NK-92 treated with Interleukin-12 subunit alpha and Interleukin-12 subunit beta, amount 100 ng/mL, for 24 hours (cell line): ENCODE measurements at regions not wholly inside any gene's neighbourhood (a gene's known extent, or its start where the extent isn't known, plus 50 kb on each side); places are given as distances from the start of the nearest gene placed in this dataset.

ENCODE experiments used
- DNase-seq: peaks from one replicate; lab custom pipeline; 2025; lab: John Stamatoyannopoulos, UW

DNA sequence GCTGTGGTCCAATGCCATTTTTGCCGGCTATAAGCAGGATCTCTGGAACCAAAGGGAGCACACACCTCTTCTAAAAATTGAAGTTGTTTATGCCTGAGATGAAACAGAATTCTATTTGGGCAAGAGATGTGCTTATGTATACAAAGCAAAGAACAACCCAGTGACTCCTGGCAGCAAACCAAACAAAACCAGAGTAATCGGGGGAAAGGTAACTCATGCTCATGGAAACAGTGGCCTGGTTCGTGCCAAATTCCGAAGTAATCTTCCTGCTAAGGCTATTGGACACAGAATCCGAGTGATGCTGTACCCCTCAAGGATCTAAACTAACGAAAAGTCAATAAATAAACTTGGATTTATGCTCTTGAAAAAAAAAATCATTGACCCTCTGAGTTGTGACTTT, 178.7 kb downstream of the CEMIP2 start:
- no peak for DNase-seq

DNA sequence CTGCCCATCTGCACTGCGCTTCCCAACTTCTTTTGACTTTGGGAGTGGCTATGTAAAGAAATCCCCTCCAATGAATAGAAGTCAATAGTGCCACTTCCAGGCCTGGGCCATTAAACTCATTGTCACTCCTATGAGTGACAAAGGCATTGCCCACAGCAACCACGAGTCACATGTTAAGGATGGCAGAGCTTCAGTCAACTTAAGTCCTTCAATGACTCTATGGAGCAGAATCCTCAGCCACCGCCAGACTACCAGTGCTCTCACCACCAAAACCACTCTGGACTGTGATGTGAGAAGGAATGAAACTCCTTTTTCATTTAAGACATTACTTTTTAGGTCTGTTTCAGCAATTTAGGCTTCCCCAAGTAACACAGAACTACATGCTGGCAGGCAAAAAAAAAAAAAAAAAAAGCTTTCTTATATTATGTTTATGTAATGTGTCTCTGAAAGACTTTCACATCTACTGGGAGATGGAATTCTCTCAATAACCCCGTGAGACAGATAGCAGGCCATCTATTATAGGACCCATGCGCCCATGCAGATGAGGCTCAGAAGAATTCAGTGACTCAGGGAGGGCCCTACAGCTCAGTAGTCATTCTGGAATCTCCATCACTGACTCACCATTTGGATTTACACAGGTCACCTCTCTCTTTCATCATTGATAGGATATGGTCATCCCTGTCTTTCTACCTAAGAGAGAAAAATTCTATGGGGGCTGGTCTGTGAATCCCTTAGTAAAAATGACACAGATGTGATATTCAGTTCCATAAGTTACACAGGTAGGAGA, 180.5 kb downstream of the CEMIP2 start:
- no peak for DNase-seq

DNA sequence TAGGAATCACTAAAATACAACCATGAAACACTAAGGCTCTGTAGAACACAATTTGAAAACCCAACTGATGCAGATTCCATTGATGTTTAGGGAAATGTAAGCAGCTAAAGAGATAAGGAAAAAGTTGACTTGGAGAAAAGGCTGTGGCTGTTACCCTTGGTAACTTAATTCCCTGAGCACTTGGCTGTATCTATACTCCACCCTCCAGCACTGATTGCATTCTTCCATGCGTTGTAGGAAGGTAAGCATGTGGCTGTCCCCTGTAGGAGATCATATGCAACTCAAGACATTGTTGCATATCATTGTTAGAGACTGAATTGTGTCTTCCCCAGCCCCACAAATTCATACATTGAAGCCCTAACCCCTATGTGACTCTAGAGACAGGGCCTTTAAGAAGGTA, 184.5 kb downstream of the CEMIP2 start:
- no peak for DNase-seq

DNA sequence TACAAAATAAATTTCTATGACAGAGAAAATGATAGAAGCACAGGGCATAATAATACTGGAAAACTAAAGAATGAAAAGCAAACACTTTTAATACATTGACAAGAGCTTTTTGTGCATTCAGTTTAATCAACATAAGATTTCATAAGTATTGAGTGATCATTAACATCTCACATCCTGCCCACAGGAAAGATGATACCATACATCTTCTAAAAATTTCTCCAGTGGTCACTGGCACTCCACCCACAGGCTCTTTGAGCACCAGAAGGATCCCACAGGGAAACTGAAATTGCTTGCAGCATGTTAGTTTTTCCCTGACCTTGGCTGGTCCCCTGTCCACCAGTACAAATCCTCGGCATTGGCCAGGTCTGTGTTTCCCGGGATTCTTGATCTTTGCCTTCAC, 186.0 kb downstream of the CEMIP2 start:
- no peak for DNase-seq

DNA sequence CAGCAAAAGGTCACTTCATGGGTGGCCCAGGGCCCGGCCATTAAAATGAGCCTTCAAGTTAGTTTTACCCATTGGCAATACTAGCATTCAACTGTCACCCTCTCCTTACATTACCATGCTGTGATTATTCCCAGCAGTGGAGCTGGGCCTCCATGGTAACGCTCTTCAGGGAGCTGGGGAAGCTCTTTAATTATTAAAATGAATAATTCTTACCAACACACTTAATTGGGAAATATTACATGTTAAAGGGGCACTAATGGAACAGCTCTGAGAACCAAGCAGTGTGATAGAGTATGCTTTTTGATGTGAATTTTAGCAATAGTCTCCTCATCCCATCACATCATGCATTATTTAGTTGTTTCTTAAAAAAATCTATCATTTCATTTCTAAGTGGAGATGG, 187.2 kb downstream of the CEMIP2 start:
- DNase-seq, result no peak

GRCh38 chr9:71571186-71571585, 197.1 kb downstream of the CEMIP2 start:
- no peak for DNase-seq

DNA sequence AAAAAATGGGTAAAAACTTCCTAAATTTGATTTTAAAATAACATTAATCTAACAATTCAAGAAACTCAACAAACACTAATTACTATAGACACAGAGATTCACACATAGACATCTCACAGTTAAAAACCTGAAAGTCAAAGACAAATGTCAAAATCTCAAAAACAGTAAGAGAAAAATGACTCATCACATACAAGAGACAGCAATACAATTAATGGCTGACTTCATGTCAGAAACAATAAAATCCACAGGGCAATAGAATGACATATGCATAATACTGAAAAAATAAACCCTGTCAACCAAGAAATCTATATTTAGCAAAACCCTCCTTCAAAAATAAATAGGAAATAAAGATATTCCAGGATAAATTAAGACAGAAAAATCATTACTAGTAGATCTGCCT, 200.4 kb downstream of the CEMIP2 start:
- DNase-seq, result no peak

- DNase-seq, result no peak
Measured at GRCh38 chr9:71562140-71562539, 206.2 kb downstream of the CEMIP2 start.

- no peak for DNase-seq
Measured at GRCh38 chr9:71557310-71557709, 211.0 kb downstream of the CEMIP2 start.

- no peak for DNase-seq
Measured at GRCh38 chr9:71552480-71552879, 215.8 kb downstream of the CEMIP2 start.

DNA sequence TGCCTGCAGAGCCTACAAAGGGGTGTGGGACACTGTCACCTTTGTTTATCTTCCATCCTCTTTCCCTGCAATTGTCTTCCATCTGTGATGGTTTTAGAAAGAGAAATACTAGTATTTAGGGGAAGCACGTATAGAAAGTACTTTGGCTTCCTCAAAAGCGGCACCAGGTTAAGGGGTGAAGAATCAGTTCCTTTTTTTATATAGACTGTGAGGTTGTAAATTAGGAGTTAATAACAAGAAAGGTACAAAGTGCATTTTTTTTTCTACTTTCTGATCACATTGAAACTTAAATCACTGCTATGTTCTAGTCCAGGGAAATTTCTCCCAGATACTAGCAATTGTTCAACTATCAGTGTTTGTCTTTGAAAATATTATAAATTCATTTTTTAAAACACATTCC, 219.3 kb downstream of the CEMIP2 start:
- DNase-seq, result no peak

GRCh38 chr9:71544464-71544863, 223.8 kb downstream of the CEMIP2 start:
- DNase-seq, result no peak

- DNase-seq, result no peak
Measured at GRCh38 chr9:71541436-71541835, 226.9 kb downstream of the CEMIP2 start.

DNA sequence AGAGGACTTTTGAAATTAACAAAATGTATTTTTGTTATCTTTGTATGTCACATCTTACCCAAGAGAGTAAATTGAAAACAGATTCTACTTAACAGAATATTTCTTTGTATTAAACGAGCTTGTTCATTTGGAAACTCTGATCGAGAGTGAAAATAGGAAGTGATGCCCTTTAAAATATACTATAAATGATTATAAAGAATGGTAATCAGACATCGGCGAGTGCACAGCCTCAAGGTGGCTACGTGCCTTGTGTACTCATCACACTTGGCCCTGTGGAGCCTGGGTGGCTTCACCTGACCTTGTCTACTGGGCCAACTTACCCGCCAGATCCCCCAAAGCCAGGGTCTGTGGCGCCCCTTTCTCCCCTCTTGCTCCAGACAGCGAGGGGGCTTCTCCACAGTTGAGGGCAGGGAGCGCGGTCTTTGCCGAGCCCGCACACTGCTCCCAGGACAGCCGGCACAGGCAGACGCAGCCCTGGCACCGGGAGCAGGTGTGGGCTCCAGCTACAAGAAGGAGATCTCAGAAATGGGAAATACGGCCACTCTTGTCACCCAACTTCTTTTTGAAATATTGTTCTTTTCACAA, 243.2 kb downstream of the CEMIP2 start:
- DNase-seq, result no peak

DNA sequence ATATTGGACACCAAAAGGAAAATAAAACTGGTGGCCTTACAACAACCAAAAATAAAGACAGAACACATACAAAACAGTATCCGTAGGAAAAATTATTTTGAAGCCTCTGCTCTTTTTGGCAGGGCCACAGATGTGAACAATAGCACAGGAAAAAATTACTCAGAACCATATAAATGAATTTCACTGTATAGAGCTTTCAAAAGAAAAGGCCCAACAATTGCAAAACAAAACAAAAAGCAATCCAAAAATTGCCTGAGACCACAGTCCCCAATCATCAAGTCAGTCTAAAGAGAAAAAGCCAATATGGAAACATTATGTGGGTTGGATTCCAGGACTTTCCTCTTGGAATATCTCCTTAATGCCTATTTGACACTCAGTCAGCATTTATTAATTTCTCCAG, 243.8 kb downstream of the CEMIP2 start:
- DNase-seq, result no peak

DNA sequence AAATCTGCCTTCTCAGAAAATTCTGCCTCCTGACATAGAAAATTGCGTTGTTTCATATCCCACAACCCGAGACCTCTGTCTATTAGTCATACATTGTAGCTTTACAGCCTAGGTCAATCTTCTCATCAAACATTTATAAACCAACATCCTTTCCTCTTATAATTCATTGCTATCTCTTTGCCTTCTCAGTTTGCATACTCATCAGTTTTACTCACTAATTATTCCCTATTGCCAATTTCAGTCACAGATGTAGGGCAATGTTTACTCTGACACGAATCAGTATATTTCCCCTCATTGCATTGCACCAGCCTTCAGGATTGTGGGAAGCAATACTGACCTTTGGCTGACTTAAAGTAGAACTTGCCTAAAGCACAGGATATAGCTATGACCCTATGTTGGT, 247.2 kb downstream of the CEMIP2 start:
- no peak for DNase-seq

GRCh38 chr9:71519098-71519696, 249.1 kb downstream of the CEMIP2 start:
- DNase-seq, result no peak

- no peak for DNase-seq
Measured at GRCh38 chr9:71518045-71518827, 250.1 kb downstream of the CEMIP2 start.

GRCh38 chr9:71515626-71516025, 252.7 kb downstream of the CEMIP2 start:
- DNase-seq, result no peak

GRCh38 chr9:71515107-71515506, 253.2 kb downstream of the CEMIP2 start:
- DNase-seq, result no peak

GRCh38 chr9:71514344-71514975, 253.9 kb downstream of the CEMIP2 start:
- DNase-seq, result no peak

- no peak for DNase-seq
Measured at GRCh38 chr9:71509054-71509453, 259.3 kb downstream of the CEMIP2 start.
